HepG2 (cell line): ENCODE measurements at regions not wholly inside any gene's neighbourhood (a gene's known extent, or its start where the extent isn't known, plus 50 kb on each side); places are given as distances from the start of the nearest gene placed in this dataset.

Source experiments
- ATAC-seq: fragments of 200-7000 bp; cut with Tn5 transposase; 3 replicates; pipeline ENCODE4 v1.9.1; 2020; ENCODE audit warnings: mild to moderate bottlenecking, moderate library complexity
- BruUV-seq: library from RNA; stranded (reverse); fragments of 400-500 nt; replicated peaks from 2 replicates; lab custom pipeline; 2021; lab: Mats Ljungman, UMichigan
- CTCF ChIA-PET: fragments of 300-600 bp; formaldehyde crosslinking; extraction: SDS; loops from one replicate; lab custom pipeline; 2021; ENCODE audit warnings: low total read pairs, inconsistent platforms, low intra/inter-chr PET ratio; lab: Yijun Ruan, JAX
- POLR2A ChIA-PET: fragments of 350-600 bp; sonication (Branson Sonifier 250); formaldehyde crosslinking; loops from one replicate; lab custom pipeline; 2020; ENCODE audit warnings: antibody characterized with exemption, inconsistent platforms; lab: Yijun Ruan, JAX
- DNase-seq: peaks from one replicate; pipeline ENCODE4 v3.0.0-alpha.2; 2015; ENCODE audit warnings: low spot score
- FAIRE-seq: peaks from 3 replicates; lab custom pipeline; 2011; peaks lifted over from hg19 to GRCh38; lab: Jason Lieb, UNC
- H2AFZ ChIP-seq: one replicate; pipeline ENCODE4 v1.6.1; 2011; ENCODE audit warnings: low read length, inconsistent platforms
- H3K27ac ChIP-seq: fragments of 300-600 bp; 3 replicates; pipeline ENCODE4 v1.8.0; 2011; ENCODE audit warnings: mixed run types, mild to moderate bottlenecking, mixed read lengths, low read length, inconsistent platforms; ENCODE audit not compliant: insufficient read depth; ENCODE audit errors: extremely low read length
- H3K27me3 ChIP-seq, 2 experiments: fragments of 200-600 bp in 1 of 2; 2 replicates in 1 of 2; 3 replicates in 1 of 2; pipeline versions ENCODE4 v1.6.0 to v1.8.0; 2011; ENCODE audit warnings: low read length in 2 of 2, mild to moderate bottlenecking in 2 of 2, moderate library complexity in 2 of 2, inconsistent platforms in 1 of 2; ENCODE audit not compliant: insufficient read depth in 2 of 2, control insufficient read depth in 1 of 2
- H3K36me3 ChIP-seq, 2 experiments: fragments of 200-600 bp in 1 of 2; replicated peaks in 1 of 2; 2 replicates in 1 of 2; 3 replicates in 1 of 2; pipeline versions ENCODE4 v1.5.1 to v1.8.0; 2011; ENCODE audit warnings: low read length in 2 of 2, inconsistent platforms in 1 of 2; ENCODE audit not compliant: insufficient read depth in 2 of 2, control insufficient read depth in 1 of 2
- H3K4me1 ChIP-seq: 2 replicates; pipeline ENCODE4 v1.5.1; 2012; ENCODE audit warnings: low read length, inconsistent platforms; ENCODE audit not compliant: insufficient read depth
- H3K4me2 ChIP-seq: 2 replicates; pipeline ENCODE4 v1.6.0; 2011; ENCODE audit warnings: low read depth, low read length, inconsistent platforms
- H3K4me3 ChIP-seq, 3 experiments: fragments of 200-600 bp in 1 of 3; sonication (generic), shearing (Covaris generic) in 1 of 3; replicated peaks in 1 of 3; 2 replicates each; pipeline ENCODE4 v1.5.1; 2011 to 2016; ENCODE audit warnings: low read length in 3 of 3, inconsistent platforms in 2 of 3, low read depth in 2 of 3, mild to moderate bottlenecking in 2 of 3, control low read depth in 1 of 3, mixed read lengths in 1 of 3; ENCODE audit not compliant: insufficient read depth in 1 of 3
- H3K79me2 ChIP-seq: one replicate; pipeline ENCODE4 v1.6.1; 2011; ENCODE audit warnings: low read length, inconsistent platforms; ENCODE audit not compliant: insufficient read depth
- H3K9ac ChIP-seq: 2 replicates; pipeline ENCODE4 v1.6.0; 2011; ENCODE audit warnings: mild to moderate bottlenecking, low read depth, low read length, inconsistent platforms; ENCODE audit not compliant: insufficient read depth
- H3K9me3 ChIP-seq: 2 replicates; pipeline ENCODE4 v1.5.1; 2012; ENCODE audit warnings: mild to moderate bottlenecking, low read length
- H4K20me1 ChIP-seq: 2 replicates; pipeline ENCODE4 v1.6.0; 2011; ENCODE audit warnings: inconsistent platforms, mild to moderate bottlenecking, low read length, moderate library complexity; ENCODE audit not compliant: insufficient read depth
- ARNT ChIP-seq: fragments of 450-650 bp; IDR thresholded peaks from 2 replicates; pipeline ENCODE4 v1.6.1; 2017
- ATRX ChIP-seq: sonication (generic); formaldehyde crosslinking; IDR thresholded peaks from 2 replicates; pipeline ENCODE4 v1.4.0; 2020; ENCODE audit warnings: missing genetic modification reagents, borderline replicate concordance
- DRAP1 ChIP-seq: IDR thresholded peaks from 2 replicates; pipeline ENCODE4 v1.6.1; 2016; ENCODE audit warnings: missing genetic modification reagents, missing compliant biosample characterization
- FIP1L1 ChIP-seq: fragments of 200-400 bp; formaldehyde crosslinking; IDR thresholded peaks from 2 replicates; pipeline ENCODE4 v1.6.1; 2018; ENCODE audit warnings: low read depth, mild to moderate bottlenecking, low read length, moderate library complexity, borderline replicate concordance; ENCODE audit not compliant: insufficient read depth
- GABPB1 ChIP-seq: IDR thresholded peaks from 2 replicates; pipeline ENCODE4 v1.6.1; 2016; ENCODE audit warnings: mild to moderate bottlenecking, missing genetic modification reagents, moderate library complexity, missing compliant biosample characterization
- HHEX ChIP-seq: IDR thresholded peaks from 2 replicates; pipeline ENCODE4 v1.6.1; 2016; ENCODE audit warnings: control low read depth
- MAZ ChIP-seq, 2 experiments: sonication (generic) in 1 of 2; formaldehyde crosslinking in 1 of 2; IDR thresholded peaks; 2 replicates each; pipeline versions ENCODE4 v1.5.0 to v1.6.1; 2012 to 2020; ENCODE audit warnings: low read depth in 2 of 2, mild to moderate bottlenecking in 2 of 2, borderline replicate concordance in 1 of 2, improper control_type of control experiment in 1 of 2, low read length in 1 of 2, missing genetic modification reagents in 1 of 2, moderate library complexity in 1 of 2
- MIXL1 ChIP-seq: IDR thresholded peaks from 2 replicates; pipeline ENCODE4 v1.6.1; 2016
- RBFOX2 ChIP-seq: fragments of 200-400 bp; formaldehyde crosslinking; IDR thresholded peaks from 2 replicates; pipeline ENCODE4 v1.6.1; 2017; ENCODE audit warnings: low read depth, mild to moderate bottlenecking, low read length
- SP1 ChIP-seq, 2 experiments: fragments of 450-650 bp in 1 of 2; sonication (generic) in 1 of 2; formaldehyde crosslinking in 1 of 2; IDR thresholded peaks; 2 replicates each; pipeline versions ENCODE4 v1.4.0 to v1.6.1; 2016 to 2020; ENCODE audit warnings: missing genetic modification reagents in 1 of 2
- ZBTB20 ChIP-seq: sonication (generic); formaldehyde crosslinking; IDR thresholded peaks from 2 replicates; pipeline ENCODE4 v1.8.1; 2023; ENCODE audit warnings: missing genetic modification reagents, low read depth, mild to moderate bottlenecking, borderline replicate concordance
- ZNF282 ChIP-seq: fragments of 450-650 bp; IDR thresholded peaks from 2 replicates; pipeline ENCODE4 v1.6.1; 2018; ENCODE audit not compliant: partially characterized antibody
- ZNF816 ChIP-seq: sonication (generic); formaldehyde crosslinking; IDR thresholded peaks from 2 replicates; pipeline ENCODE4 v1.8.0; 2022; ENCODE audit warnings: missing genetic modification reagents, mild to moderate bottlenecking, borderline replicate concordance
- WGBS: methylation state at CpG from one replicate; pipeline ENCODE4 v1.1.6; 2017; ENCODE audit warnings: low lambda C conversion rate; 5-methylcytosine and 5-hydroxymethylcytosine counted together
- in situ Hi-C: cut with HindIII; loops from 2 replicates; pipeline ENCODE4 v1.10.0; 2017; ENCODE audit warnings: low pct_unique_long_range_greater_than_20kb; ENCODE audit not compliant: extremely low pct_ligation_motif_present
- intact Hi-C: fragments of 100-400 bp; cut with micrococcal nuclease; formaldehyde crosslinking; loops from one replicate; pipeline ENCODE4 v1.10.0; 2022; ENCODE audit not compliant: unreplicated experiment

GRCh38 chr3:18609187-18609586 is 184.0 kb upstream of the SATB1 start:
- no peak overlapping the region for H3K27ac ChIP-seq
- in situ Hi-C loops (no loop called here), intact Hi-C loops (no loop called here)
- POLR2A ChIA-PET = no interaction called here
- ATAC-seq = no peak
- DNase-seq = no peak
- CTCF ChIA-PET = no interaction called here
- no peak for FAIRE-seq
- H3K27me3 ChIP-seq = no peaks in the 10 kb centered on the region
- H4K20me1 ChIP-seq = no peaks in the 10 kb centered on the region
- no peak overlapping the region for H2AFZ ChIP-seq
- no TSS peak for BruUV-seq
- no peak overlapping the region for H3K9ac ChIP-seq
- H3K9me3 ChIP-seq = peaks cover 38% of the 10 kb centered on the region
- no peak for TF ChIP-seq RBFOX2
- no peaks in the 10 kb centered on the region for H3K36me3 ChIP-seq
- no peak overlapping the region for H3K4me2 ChIP-seq
- H3K4me1 ChIP-seq = no peaks in the 10 kb centered on the region
- no peaks in the 10 kb centered on the region for H3K79me2 ChIP-seq
- no peak overlapping the region for H3K4me3 ChIP-seq
- WGBS = 0% methylated on average over 4 of the region's 4 CpGs

GRCh38 chr3:18597919-18598318 is 172.8 kb upstream of the SATB1 start:
- no TSS peak for BruUV-seq
- POLR2A ChIA-PET = no interaction called here
- H3K36me3 ChIP-seq = no peaks in the 10 kb centered on the region
- no peak overlapping the region for H2AFZ ChIP-seq
- H3K4me3 ChIP-seq = no peak overlapping the region
- CTCF ChIA-PET = no interaction called here
- no peak overlapping the region for H3K4me2 ChIP-seq
- FAIRE-seq (no peak), ATAC-seq (no peak), DNase-seq (no peak)
- in situ Hi-C loops = no loop called here
- TF ChIP-seq ZNF816 (CRISPR knock-in tag) (no peak), GABPB1 (CRISPR knock-in tag) (no peak), ATRX (no peak), HHEX (no peak), MAZ (IDR thresholded peaks at IDR 0.05; ENCODE audit: borderline replicate concordance, low read depth, low read length) (no peak), MAZ (CRISPR knock-in tag; IDR thresholded peaks at IDR 0.05; ENCODE audit: low read depth) (no peak), MIXL1 (no peak), SP1 (IDR thresholded peaks at IDR 0.05) (no peak), SP1 (CRISPR knock-in tag; IDR thresholded peaks at IDR 0.05) (no peak), ZBTB20 (CRISPR knock-in tag) (no peak), FIP1L1 (no peak), ARNT (no peak), DRAP1 (CRISPR knock-in tag) (no peak), ZNF282 (no peak)
- no peak overlapping the region for H3K27ac ChIP-seq
- no peaks in the 10 kb centered on the region for H4K20me1 ChIP-seq
- 0% methylated on average over 2 of the region's 4 CpGs for WGBS
- intact Hi-C loops = no loop called here
- no peak overlapping the region for H3K9ac ChIP-seq
- peaks cover 48% of the 10 kb centered on the region for H3K9me3 ChIP-seq
- no peaks in the 10 kb centered on the region for H3K4me1 ChIP-seq
- no peaks in the 10 kb centered on the region; a peak in 1 of 5 replicates for H3K27me3 ChIP-seq
- H3K79me2 ChIP-seq = no peaks in the 10 kb centered on the region
